GM12878 (cell line): ENCODE measurements at regions not wholly inside any gene's neighbourhood (a gene's known extent, or its start where the extent isn't known, plus 50 kb on each side); places are given as distances from the start of the nearest gene placed in this dataset.

Source experiments
- ATAC-seq: fragments of 200-7000 bp; cut with Tn5 transposase; 3 replicates; pipeline ENCODE4 v1.9.1; 2020; ENCODE audit warnings: mild to moderate bottlenecking, moderate library complexity
- BruUV-seq: library from RNA; stranded (reverse); fragments of 400-500 nt; replicated peaks from 2 replicates; lab custom pipeline; 2021; lab: Mats Ljungman, UMichigan
- CTCF ChIA-PET: fragments of 300-600 bp; sonication (Branson Sonifier 250); formaldehyde crosslinking; extraction: SDS; loops from one replicate; lab custom pipeline; 2021; ENCODE audit warnings: inconsistent platforms; lab: Yijun Ruan, JAX
- POLR2A ChIA-PET: fragments of 350-600 bp; formaldehyde crosslinking; extraction: SDS; loops from one replicate; lab custom pipeline; 2021; ENCODE audit warnings: inconsistent platforms; lab: Charles Lee
- RAD21 ChIA-PET: fragments of 300-600 bp; sonication (Branson Sonifier 250); formaldehyde crosslinking; loops from one replicate; lab custom pipeline; 2023; ENCODE audit warnings: antibody characterized with exemption; ENCODE audit not compliant: unreplicated experiment; lab: Charles Lee
- SMC1A ChIA-PET: fragments of 300-600 bp; sonication (Branson Sonifier 250); formaldehyde crosslinking; loops from one replicate; lab custom pipeline; 2023; ENCODE audit not compliant: unreplicated experiment, uncharacterized antibody; lab: Charles Lee
- DNase-seq: peaks from one replicate; pipeline ENCODE4 v3.0.0-alpha.2; 2011; ENCODE audit warnings: low read depth, low spot score
- FAIRE-seq: peaks from 3 replicates; lab custom pipeline; 2011; peaks lifted over from hg19 to GRCh38; lab: Jason Lieb, UNC
- H2AFZ ChIP-seq: 2 replicates; pipeline ENCODE4 v1.6.0; 2011; ENCODE audit warnings: low read depth, low read length, control low read depth; ENCODE audit not compliant: control insufficient read depth
- H3K27ac ChIP-seq: 2 replicates; pipeline ENCODE4 v1.5.1; 2011; ENCODE audit warnings: control low read depth; ENCODE audit not compliant: control insufficient read depth, insufficient read depth
- H3K27me3 ChIP-seq, 2 experiments: replicated peaks in 1 of 2; 2 replicates each; pipeline versions ENCODE4 v1.6.0 to v1.6.1; 2011; ENCODE audit warnings: low read length in 1 of 2; ENCODE audit not compliant: control insufficient read depth in 2 of 2, insufficient read depth in 2 of 2
- H3K36me3 ChIP-seq, 2 experiments: 2 replicates each; pipeline ENCODE4 v1.5.1; 2011; ENCODE audit warnings: low read length in 1 of 2; ENCODE audit not compliant: control insufficient read depth in 2 of 2, insufficient read depth in 2 of 2
- H3K4me1 ChIP-seq: 2 replicates; pipeline ENCODE4 v1.6.1; 2011; ENCODE audit warnings: mild to moderate bottlenecking, low read length, moderate library complexity, mixed read lengths; ENCODE audit not compliant: control insufficient read depth, insufficient read depth
- H3K4me2 ChIP-seq: 2 replicates; pipeline ENCODE4 v1.6.0; 2011; ENCODE audit warnings: control low read depth; ENCODE audit not compliant: control insufficient read depth, insufficient read depth
- H3K4me3 ChIP-seq: fragments of 200-600 bp; sonication (generic); 2 replicates; pipeline ENCODE4 v1.5.1; 2016
- H3K79me2 ChIP-seq: 2 replicates; pipeline ENCODE4 v1.6.0; 2011; ENCODE audit warnings: low read length; ENCODE audit not compliant: control insufficient read depth, insufficient read depth
- H3K9ac ChIP-seq: 2 replicates; pipeline ENCODE4 v1.8.0; 2011; ENCODE audit warnings: low read length, control low read depth, mixed read lengths; ENCODE audit not compliant: control insufficient read depth, insufficient read depth
- H3K9me3 ChIP-seq: replicated peaks from 3 replicates; pipeline ENCODE4 v1.5.1; 2011; ENCODE audit warnings: mild to moderate bottlenecking, low read length; ENCODE audit not compliant: control insufficient read depth, insufficient read depth
- H4K20me1 ChIP-seq: 2 replicates; pipeline ENCODE4 v1.6.0; 2011; ENCODE audit not compliant: control insufficient read depth, insufficient read depth
- BCLAF1 ChIP-seq: fragments of 450-650 bp; IDR thresholded peaks from 2 replicates; pipeline ENCODE4 v1.6.1; 2017; ENCODE audit warnings: antibody characterized with exemption, mild to moderate bottlenecking, moderate library complexity
- CEBPZ ChIP-seq: fragments of 150-350 bp; IDR thresholded peaks from 2 replicates; pipeline ENCODE4 v1.6.1; 2016; ENCODE audit warnings: low read depth, low read length
- E2F8 ChIP-seq: fragments of 450-650 bp; IDR thresholded peaks from 2 replicates; pipeline ENCODE4 v1.6.1; 2018; ENCODE audit warnings: mild to moderate bottlenecking, low read depth, moderate library complexity; ENCODE audit not compliant: partially characterized antibody
- GABPA ChIP-seq: IDR thresholded peaks from 2 replicates; pipeline ENCODE4 v1.6.1; 2014; ENCODE audit warnings: antibody characterized with exemption, low read depth, mild to moderate bottlenecking, inconsistent platforms
- KDM1A ChIP-seq: fragments of 200-600 bp; sonication (generic); IDR thresholded peaks from 2 replicates; pipeline ENCODE4 v1.6.1; 2016; ENCODE audit warnings: borderline replicate concordance
- MLLT1 ChIP-seq: fragments of 450-650 bp; IDR thresholded peaks from 2 replicates; pipeline ENCODE4 v1.6.1; 2016; ENCODE audit warnings: mild to moderate bottlenecking
- NFIC ChIP-seq: IDR thresholded peaks from 2 replicates; pipeline ENCODE4 v1.6.1; 2012; ENCODE audit warnings: low read depth, mild to moderate bottlenecking, inconsistent platforms, low read length, moderate library complexity
- NR2F1 ChIP-seq: fragments of 450-650 bp; conservative IDR thresholded peaks from 2 replicates; pipeline ENCODE4 v1.6.1; 2017; ENCODE audit warnings: mild to moderate bottlenecking
- POLR2A ChIP-seq: IDR thresholded peaks from 2 replicates; pipeline ENCODE4 v1.6.1; 2011; ENCODE audit warnings: low read depth, mild to moderate bottlenecking, low read length
- POU2F2 ChIP-seq: IDR thresholded peaks from 3 replicates; pipeline ENCODE4 v1.6.1; 2011; ENCODE audit warnings: low read depth, mild to moderate bottlenecking, low read length, borderline replicate concordance
- RB1 ChIP-seq: fragments of 450-650 bp; formaldehyde crosslinking; IDR thresholded peaks from 2 replicates; pipeline ENCODE4 v1.6.1; 2017; ENCODE audit warnings: mild to moderate bottlenecking, borderline replicate concordance
- RELA ChIP-seq: fragments of 450-650 bp; IDR thresholded peaks from 2 replicates; pipeline ENCODE4 v1.8.0; 2014; ENCODE audit warnings: borderline replicate concordance; ENCODE audit not compliant: partially characterized antibody
- SIX5 ChIP-seq: IDR thresholded peaks from 2 replicates; pipeline ENCODE4 v1.6.1; 2011; ENCODE audit warnings: mild to moderate bottlenecking, low read depth, low read length, moderate library complexity; ENCODE audit not compliant: severe bottlenecking
- SUPT20H ChIP-seq: IDR thresholded peaks from 2 replicates; pipeline ENCODE4 v1.6.1; 2011; ENCODE audit warnings: low read depth, mild to moderate bottlenecking, low read length, moderate library complexity, borderline replicate concordance; ENCODE audit not compliant: control insufficient read depth
- in situ Hi-C: fragments of 300-500 bp; cut with MboI; formaldehyde crosslinking; loops from 9 replicates; pipeline ENCODE4 v1.14.3; 2018; ENCODE audit warnings: mixed read lengths
- intact Hi-C: fragments of 100-400 bp; cut with micrococcal nuclease; formaldehyde crosslinking; loops from one replicate; pipeline ENCODE4 v1.14.2; 2022; ENCODE audit not compliant: unreplicated experiment

- TF ChIP-seq BCLAF1 (no peak), RB1 (no peak), RELA (no peak), CEBPZ (no peak), MLLT1 (no peak)
Observed at GRCh38 chr11:92128026-92128425, 96.6 kb upstream of the FAT3 start (continued).

- Histone ChIP-seq H3K27ac (no peak overlapping the region), H3K9me3 (no peaks in the 10 kb centered on the region), H4K20me1 (no peaks in the 10 kb centered on the region), H3K4me1 (no peaks in the 10 kb centered on the region), H3K4me3 (no peak overlapping the region), H2AFZ (no peak overlapping the region), H3K4me2 (no peak overlapping the region), H3K27me3 (no peaks in the 10 kb centered on the region), H3K36me3 (no peaks in the 10 kb centered on the region), H3K79me2 (no peaks in the 10 kb centered on the region), H3K9ac (no peak overlapping the region)
- intact Hi-C loops (no loop called here), in situ Hi-C loops (no loop called here)
- BruUV-seq = no TSS peak
- ChIA-PET RAD21 (no interaction called here), CTCF (no interaction called here), POLR2A (no interaction called here), SMC1A (no interaction called here)
- DNase-seq = no peak
- no peak for FAIRE-seq
- no peak for ATAC-seq
- TF ChIP-seq KDM1A = no peak
- TF ChIP-seq SUPT20H = no peak
- TF ChIP-seq POLR2A = no peak
- no peak for TF ChIP-seq E2F8
- no peak for TF ChIP-seq SIX5
- TF ChIP-seq NFIC = no peak
- no peak for TF ChIP-seq POU2F2
- no peak for TF ChIP-seq NR2F1
- TF ChIP-seq GABPA = no peak
- no peak for TF ChIP-seq RB1
Observed at GRCh38 chr11:92125321-92125720, 99.3 kb upstream of the FAT3 start.
